ENCODE measurements at regions not wholly inside any gene's neighbourhood (a gene's known extent, or its start where the extent isn't known, plus 50 kb on each side); places are given as distances from the start of the nearest gene placed in this dataset.

GRCh38 chr3:182052332-182052731 is 340.6 kb downstream of the SOX2 start:
- DNase-seq (ENCODE audit: low read depth in 1 of 2, low spot score in 1 of 2): no peak

GRCh38 chr3:182052757-182053156 is 341.0 kb downstream of the SOX2 start:
- no peak for DNase-seq (ENCODE audit: low read depth in 1 of 2, low spot score in 1 of 2)

- DNase-seq (ENCODE audit: low read depth in 1 of 2, low spot score in 1 of 2): no peak
These were observed 346.8 kb downstream of the SOX2 start for GRCh38 chr3:182058488-182058887.

- DNase-seq (ENCODE audit: low read depth in 1 of 2, low spot score in 1 of 2): no peak
These were observed 352.0 kb downstream of the SOX2 start for GRCh38 chr3:182063742-182064141.

GRCh38 chr3:182067423-182067822 is 355.7 kb downstream of the SOX2 start:
- DNase-seq (ENCODE audit: low read depth in 1 of 2, low spot score in 1 of 2): no peak

GRCh38 chr3:182078316-182078715 is 366.6 kb downstream of the SOX2 start:
- DNase-seq (ENCODE audit: low read depth in 1 of 2, low spot score in 1 of 2): no peak

- DNase-seq (ENCODE audit: low read depth in 1 of 2, low spot score in 1 of 2): no peak
These were observed 367.2 kb downstream of the SOX2 start for GRCh38 chr3:182078929-182079328.

GRCh38 chr3:182081096-182081495 is 369.4 kb downstream of the SOX2 start:
- DNase-seq (ENCODE audit: low read depth in 1 of 2, low spot score in 1 of 2): no peak

GRCh38 chr3:182083112-182083511 is 371.4 kb downstream of the SOX2 start:
- no peak for DNase-seq (ENCODE audit: low read depth in 1 of 2, low spot score in 1 of 2)

GRCh38 chr3:182092662-182093262 is 381.0 kb downstream of the SOX2 start:
- DNase-seq (ENCODE audit: low read depth in 1 of 2, low spot score in 1 of 2): no peak

- no peak for DNase-seq (ENCODE audit: low read depth in 1 of 2, low spot score in 1 of 2)
These were observed 382.6 kb downstream of the SOX2 start for GRCh38 chr3:182094321-182094720.

GRCh38 chr3:182104881-182105280 is 393.2 kb downstream of the SOX2 start:
- no peak for DNase-seq (ENCODE audit: low read depth in 1 of 2, low spot score in 1 of 2)

GRCh38 chr3:182105875-182106274 is 394.1 kb downstream of the SOX2 start:
- no peak for DNase-seq (ENCODE audit: low read depth in 1 of 2, low spot score in 1 of 2)

GRCh38 chr3:182108371-182108770 is 396.6 kb downstream of the SOX2 start:
- no peak for DNase-seq (ENCODE audit: low read depth in 1 of 2, low spot score in 1 of 2)

GRCh38 chr3:182111967-182112366 is 400.2 kb downstream of the SOX2 start:
- no peak for DNase-seq (ENCODE audit: low read depth in 1 of 2, low spot score in 1 of 2)

GRCh38 chr3:182115328-182116015 is 403.7 kb downstream of the SOX2 start:
- no peak for DNase-seq (ENCODE audit: low read depth in 1 of 2, low spot score in 1 of 2)

- no peak for DNase-seq (ENCODE audit: low read depth in 1 of 2, low spot score in 1 of 2)
These were observed 404.7 kb downstream of the SOX2 start for GRCh38 chr3:182116386-182116785.

- DNase-seq (ENCODE audit: low read depth in 1 of 2, low spot score in 1 of 2): no peak
These were observed 405.4 kb downstream of the SOX2 start for GRCh38 chr3:182117131-182117530.

GRCh38 chr3:182117583-182117982 is 405.9 kb downstream of the SOX2 start:
- DNase-seq (ENCODE audit: low read depth in 1 of 2, low spot score in 1 of 2): no peak

- DNase-seq (ENCODE audit: low read depth in 1 of 2, low spot score in 1 of 2): no peak
These were observed 406.3 kb downstream of the SOX2 start for GRCh38 chr3:182118066-182118465.

- no peak for DNase-seq (ENCODE audit: low read depth in 1 of 2, low spot score in 1 of 2)
These were observed 409.7 kb downstream of the SOX2 start for GRCh38 chr3:182121401-182121800.

- no peak for DNase-seq (ENCODE audit: low read depth in 1 of 2, low spot score in 1 of 2)
These were observed 411.1 kb downstream of the SOX2 start for GRCh38 chr3:182122779-182123178.

- no peak for DNase-seq (ENCODE audit: low read depth in 1 of 2, low spot score in 1 of 2)
These were observed 412.5 kb downstream of the SOX2 start for GRCh38 chr3:182124187-182124586.

Data from activated T-helper 1 cell treated with anti-CD3 and anti-CD28 coated beads, Interleukin-2, amount 50 U/mL, for 16 hours (primary cell).